ENCODE measurements at regions not wholly inside any gene's neighbourhood (a gene's known extent, or its start where the extent isn't known, plus 50 kb on each side); places are given as distances from the start of the nearest gene placed in this dataset.

GRCh38 chr13:34654203-34654602, 287.9 kb upstream of the NBEA start:
- DNase-seq, result no peak

- DNase-seq, result no peak
Measured at GRCh38 chr13:34654647-34655046, 287.4 kb upstream of the NBEA start.

DNA sequence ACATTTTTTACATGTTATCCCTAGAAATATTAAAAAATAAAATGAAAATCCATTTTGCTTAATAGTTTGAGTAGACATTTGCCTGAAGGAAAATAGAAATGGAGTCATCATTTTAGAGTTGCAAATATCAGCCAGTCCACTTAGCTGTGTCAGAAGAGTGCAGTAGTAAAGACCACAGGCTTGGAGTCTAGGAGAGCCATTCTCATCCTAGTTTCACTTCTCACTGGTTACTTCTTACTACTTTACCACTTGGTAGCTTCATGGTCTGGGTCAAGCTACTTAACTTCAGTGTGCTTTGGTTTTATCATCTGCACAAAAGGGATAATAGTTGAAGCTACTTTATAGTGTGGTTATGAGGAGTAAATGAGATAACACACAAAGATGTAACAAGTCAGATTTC, 286.5 kb upstream of the NBEA start:
- DNase-seq, result no peak

DNA sequence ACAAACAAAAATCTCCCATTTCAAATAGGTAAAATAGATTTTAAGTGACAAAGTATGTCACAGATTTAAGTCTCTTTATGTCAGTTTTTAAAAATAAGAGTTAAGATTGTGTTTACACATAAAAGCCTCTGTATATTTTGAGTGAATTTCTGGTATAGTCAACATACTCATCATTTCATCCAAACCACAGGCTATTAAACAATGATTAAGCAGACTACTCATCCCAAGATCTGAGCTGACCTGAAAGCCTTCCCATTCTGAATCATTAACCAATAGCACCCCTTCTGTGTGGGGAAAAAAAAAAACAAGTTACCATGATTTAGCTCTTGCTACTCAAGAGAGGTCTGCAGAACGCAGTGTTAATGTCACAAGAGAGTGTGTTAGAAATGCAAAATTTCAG, 284.4 kb upstream of the NBEA start:
- no peak for DNase-seq

GRCh38 chr13:34667286-34668218, 274.5 kb upstream of the NBEA start:
- DNase-seq, result no peak

DNA sequence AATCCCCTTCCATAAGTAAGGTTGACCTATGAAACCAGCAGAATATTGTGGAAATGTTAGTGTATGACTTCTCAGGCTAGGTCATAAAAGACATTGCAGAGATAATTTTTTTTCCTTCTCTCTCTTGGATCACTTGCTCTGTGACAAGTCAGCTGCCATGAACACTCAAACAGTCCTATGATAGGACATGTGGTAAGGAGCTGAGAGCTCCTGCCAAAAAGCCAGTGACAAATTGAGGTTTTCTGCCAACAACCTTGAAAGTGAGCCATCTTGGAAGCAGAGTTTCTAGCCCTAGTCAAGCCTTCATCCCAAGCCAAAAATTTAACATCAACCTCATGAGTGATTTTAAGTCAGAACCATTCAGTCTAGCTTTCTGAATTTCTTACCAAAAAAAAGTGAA, 270.9 kb upstream of the NBEA start:
- no peak for DNase-seq

DNA sequence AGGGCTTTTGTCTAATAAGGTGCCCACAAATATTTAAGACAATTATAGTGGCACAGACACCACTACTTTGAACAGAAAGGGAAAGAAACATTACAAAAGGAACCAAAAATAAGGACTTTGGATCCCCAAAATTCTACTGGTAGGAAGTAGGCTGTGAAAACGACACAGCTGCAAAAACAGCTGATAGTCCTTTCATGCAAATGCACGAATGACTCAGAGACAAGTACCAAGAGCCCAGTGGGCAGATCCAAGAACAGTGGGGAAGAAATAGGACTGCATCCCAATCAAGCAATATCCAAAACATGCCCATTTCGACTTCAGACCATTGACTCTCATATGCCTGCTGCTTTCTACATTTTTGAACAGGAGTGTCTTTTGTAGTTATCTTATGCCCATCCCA, 269.4 kb upstream of the NBEA start:
- no peak for DNase-seq

DNA sequence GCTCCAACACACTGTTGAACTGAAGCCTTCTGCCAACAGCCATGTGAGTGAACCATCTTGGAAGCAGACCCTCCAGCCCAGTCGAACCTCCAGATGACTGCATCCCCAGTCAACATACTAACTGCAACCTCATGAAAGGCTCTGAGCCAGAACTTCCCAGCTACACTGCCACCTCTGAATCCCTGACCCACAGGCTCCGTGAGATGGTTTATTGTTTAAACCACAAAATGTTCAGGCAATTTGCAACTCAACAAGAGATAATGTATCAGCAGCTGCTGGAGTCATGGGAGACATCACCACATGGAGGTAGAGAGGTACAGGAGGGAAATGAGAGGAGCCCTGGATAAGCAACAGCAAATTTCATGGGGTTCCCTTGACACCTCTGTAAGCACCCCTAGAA, 266.4 kb upstream of the NBEA start:
- DNase-seq, result no peak

DNA sequence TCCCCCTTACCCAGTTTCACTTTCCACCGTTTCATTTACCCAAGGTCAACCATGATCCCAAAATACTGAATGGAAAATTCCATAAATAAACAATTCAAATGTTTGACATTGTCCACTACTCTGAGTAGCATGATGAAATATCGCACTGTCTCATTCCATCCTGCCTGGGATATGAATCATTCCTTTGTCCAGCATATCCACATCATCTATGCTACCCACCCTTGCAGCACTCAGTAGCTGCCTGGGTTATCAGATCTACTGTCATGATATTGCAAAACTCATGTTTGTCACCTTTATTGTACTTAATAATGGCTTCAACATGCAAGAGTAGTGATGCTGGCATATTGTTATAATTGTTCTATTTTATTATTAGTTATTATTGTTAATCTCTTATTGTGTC, 263.9 kb upstream of the NBEA start:
- no peak for DNase-seq

GRCh38 chr13:34681405-34681955, 260.6 kb upstream of the NBEA start:
- DNase-seq, result no peak

DNA sequence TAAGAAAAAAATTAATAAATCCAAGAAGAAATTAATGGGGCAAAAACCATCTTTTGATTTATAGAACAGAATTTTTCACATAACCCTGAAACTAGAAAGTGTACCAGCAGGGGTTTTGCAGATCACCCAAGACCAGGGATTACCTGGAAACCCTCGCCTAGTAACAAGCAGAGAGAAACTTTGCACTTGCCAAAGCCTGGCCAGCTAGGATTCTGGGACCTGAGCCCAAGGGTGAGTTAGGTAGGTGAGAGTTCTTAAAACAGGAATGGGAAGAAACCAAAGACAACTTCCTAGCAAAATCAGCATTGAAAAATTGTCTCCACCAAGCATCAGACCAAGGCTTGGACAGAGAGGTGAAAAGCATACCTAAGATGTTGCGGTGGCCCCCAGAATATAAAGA, 247.0 kb upstream of the NBEA start:
- DNase-seq, result no peak

DNA sequence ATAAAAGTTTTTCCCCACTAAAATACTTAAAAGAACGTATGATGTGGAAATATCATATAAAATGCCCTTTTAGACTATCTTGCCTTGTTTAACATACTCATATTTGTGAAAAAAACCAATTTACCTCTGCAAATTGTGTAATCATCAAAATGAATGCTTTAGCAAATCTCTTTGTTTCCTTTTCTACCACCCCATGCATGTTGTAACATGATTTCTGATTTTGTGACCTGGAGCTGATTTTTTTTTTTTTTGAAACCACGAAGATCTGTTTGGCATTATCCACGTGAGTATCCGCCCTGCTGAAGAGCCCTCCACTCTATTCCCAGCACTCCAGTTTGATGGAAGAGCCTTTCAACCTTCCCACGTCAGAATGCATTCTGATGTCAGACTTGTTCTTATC, 245.8 kb upstream of the NBEA start:
- DNase-seq, result no peak

DNA sequence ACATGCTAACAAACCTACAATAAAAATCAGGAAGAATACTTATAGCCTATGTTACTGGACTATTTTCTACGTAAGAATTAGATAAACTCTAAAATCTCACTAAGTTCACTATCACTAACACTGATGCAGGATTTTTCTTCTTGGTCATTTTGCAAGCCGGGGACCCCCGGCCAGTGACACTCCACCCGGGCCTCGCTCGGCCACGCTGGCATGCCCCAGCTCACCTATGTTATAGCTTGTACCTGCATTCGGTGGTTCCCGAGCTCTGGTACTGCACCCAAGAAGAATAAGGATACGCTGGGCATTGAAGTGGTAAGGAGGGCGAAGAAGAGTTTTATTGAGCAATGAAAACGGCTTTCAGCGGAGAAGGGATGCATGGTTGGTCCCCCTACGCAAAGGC, 245.3 kb upstream of the NBEA start:
- DNase-seq, result no peak

- no peak for DNase-seq
Measured at GRCh38 chr13:34698945-34699344, 243.1 kb upstream of the NBEA start.

DNA sequence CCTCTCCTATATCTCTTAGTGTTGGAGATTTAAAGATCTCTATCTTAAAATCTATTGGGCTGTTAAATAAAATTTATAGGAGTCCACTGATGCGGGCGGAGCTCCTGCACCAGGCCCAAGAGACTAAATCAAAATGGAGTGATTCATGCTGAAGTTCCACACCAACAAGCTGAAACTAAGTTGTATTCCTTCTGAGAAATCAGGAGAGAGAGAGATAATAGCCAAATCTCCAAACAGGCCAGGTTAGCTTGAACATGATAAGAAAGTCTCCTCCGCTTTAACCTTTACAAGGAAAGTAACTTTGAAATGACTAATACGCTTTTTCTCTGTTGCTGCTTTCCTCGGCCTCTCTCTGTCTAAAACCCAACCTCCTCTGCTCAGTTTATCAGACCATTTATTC, 241.9 kb upstream of the NBEA start:
- DNase-seq, result no peak

- no peak for DNase-seq
Measured at GRCh38 chr13:34701919-34702318, 240.2 kb upstream of the NBEA start.

GRCh38 chr13:34708566-34709313, 233.3 kb upstream of the NBEA start:
- DNase-seq, result no peak

DNA sequence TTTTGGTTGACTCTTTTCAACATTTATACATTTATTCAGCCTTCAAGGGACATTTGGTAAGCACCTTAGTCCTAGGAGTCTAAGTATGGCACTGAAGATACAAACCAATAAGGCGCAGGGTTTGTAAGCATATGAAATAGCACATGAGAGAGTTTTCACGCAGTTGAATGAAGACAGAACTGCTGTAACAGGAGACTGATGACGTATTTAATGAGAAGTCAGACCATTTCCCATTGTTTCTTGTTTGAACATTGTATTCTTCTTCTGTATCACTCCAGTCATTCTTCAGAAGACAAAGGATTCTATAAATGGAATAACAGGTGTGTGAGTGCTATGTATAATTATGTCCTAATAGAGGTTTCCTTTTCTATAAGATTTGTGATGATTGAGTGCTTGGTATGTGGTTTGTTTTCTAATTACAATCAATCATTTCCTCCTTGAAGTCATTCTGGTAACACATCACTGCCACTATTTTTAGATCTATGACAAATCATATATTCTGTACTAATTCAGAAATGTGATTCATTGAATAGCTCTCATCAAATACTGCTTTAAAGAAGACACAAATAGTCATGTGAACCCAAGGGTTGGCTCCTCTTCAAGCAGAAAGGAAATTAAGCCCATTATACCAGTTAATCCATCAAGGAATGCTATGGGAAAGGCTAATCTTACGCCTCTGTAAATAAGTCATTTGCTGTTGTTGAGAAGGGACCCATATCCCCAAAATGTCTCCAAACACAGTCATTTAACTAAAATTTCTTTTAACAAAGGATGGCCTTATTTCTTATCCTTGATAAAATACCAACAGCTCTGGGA, 222.8 kb upstream of the NBEA start:
- DNase-seq, result no peak

DNA sequence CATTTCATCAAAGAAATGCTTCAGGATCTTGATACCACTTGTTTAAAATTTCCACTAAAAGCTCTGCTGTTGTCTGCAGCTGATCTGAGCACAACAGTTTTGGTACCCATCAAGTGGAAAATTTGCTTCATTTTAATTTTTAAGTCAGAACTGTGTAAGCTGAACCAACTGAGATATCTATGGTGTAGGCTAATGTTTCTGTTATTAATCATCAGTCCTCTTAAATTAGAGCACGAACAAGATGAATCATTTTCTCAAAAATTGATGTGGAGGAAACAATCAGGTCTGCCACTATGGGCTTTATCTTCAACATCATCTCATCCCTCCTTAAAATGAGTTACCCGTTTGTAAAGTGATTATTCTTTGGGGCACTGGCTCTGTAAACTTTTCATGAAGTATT, 221.5 kb upstream of the NBEA start:
- no peak for DNase-seq

DNA sequence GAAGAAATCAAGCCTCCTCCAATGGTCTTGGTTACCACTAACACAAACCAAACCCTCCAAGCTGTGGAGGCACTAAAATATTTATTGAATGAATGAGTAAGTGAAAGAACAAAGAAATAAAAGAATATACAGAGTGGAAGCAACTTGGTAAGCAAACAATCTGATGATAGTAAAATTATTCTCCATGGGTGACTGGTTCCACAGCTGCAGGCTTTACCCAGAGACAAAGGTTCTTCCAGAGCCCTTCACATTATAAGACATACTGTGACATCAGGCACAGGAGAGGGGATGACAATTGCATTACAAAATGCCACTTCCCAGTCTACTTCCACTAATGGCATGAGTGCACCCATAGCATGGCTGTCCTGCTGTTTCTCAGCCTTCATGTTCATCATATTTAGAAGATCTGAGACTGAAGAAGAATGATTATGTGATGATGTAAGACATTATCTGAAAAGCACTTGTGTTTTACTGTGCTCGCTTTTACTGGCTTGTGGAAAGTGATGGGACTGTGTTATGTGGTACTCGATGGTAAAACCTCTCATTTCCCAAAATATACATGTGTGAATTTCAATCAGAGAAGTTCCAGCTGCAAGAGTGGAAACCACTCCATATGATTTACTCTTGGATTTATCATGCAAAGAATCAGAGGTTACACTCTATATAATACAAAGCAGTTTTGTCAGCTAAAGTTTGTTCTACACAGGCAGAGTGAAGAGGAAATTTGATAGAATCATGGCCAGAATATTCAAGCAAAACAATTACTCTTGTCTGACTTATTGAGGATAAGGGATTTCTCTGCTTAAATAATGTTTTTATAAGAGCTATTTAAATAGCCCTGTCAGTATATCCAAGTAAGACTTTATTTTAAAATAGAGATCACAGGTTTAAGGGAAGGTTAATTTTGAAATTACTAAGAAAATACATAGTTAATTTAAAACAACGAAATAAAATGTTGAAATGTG, 220.2 kb upstream of the NBEA start:
- DNase-seq, result no peak

DNA sequence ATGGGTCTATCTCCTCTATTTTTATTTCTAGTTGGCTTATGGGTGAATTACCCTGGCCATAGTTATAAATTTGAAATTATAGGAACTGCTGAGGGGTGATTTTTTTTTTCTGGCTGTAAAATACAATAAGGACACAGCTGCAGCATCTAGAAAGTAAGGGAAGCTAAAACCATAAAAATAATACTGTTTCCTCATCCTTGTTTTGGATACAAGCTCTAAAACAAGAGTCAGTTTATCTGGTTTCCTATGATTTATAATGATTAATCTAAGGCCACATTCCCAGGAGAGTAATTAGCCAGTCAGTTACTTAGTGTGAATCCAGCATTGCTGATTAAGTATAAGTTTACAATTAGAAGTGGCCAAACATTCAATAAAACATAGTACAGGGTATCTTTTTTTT, 219.1 kb upstream of the NBEA start:
- no peak for DNase-seq

- DNase-seq, result no peak
Measured at GRCh38 chr13:34730961-34731360, 211.1 kb upstream of the NBEA start.
